Kidney epithelial cell (primary cell): ENCODE measurements at regions not wholly inside any gene's neighbourhood (a gene's known extent, or its start where the extent isn't known, plus 50 kb on each side); places are given as distances from the start of the nearest gene placed in this dataset.
"Not testable (repeated sequence)": the region's sequence is repeated elsewhere in the genome, so short reads cannot be mapped to it uniquely, and the experiment has no call there.

Experiments
- DNase-seq: peaks from one replicate; pipeline ENCODE4 v3.0.0-alpha.2; 2010; ENCODE audit warnings: low read depth
- H3K27me3 ChIP-seq: 2 replicates; pipeline ENCODE4 v1.6.0; 2011; ENCODE audit warnings: low read length; ENCODE audit not compliant: control insufficient read depth, insufficient read depth
- H3K36me3 ChIP-seq: 2 replicates; pipeline ENCODE4 v1.5.1; 2011; ENCODE audit warnings: low read length; ENCODE audit not compliant: control insufficient read depth, insufficient read depth
- H3K4me3 ChIP-seq: 2 replicates; pipeline ENCODE4 v1.5.1; 2011; ENCODE audit warnings: low read depth, mild to moderate bottlenecking, control low read depth, low read length
- TF ChIP-seq, protein P1 (sequence below): IDR thresholded peaks from 2 replicates; pipeline ENCODE4 v1.5.1; 2011; ENCODE audit warnings: mild to moderate bottlenecking, moderate library complexity, low read length, control low read depth, inconsistent platforms; ENCODE audit not compliant: insufficient read depth, poor library complexity, severe bottlenecking

- Histone ChIP-seq H3K36me3 (no peaks in the 10 kb centered on the region), H3K27me3 (no peaks in the 10 kb centered on the region), H3K4me3 (no peak overlapping the region)
- TF ChIP-seq, protein P1, sequence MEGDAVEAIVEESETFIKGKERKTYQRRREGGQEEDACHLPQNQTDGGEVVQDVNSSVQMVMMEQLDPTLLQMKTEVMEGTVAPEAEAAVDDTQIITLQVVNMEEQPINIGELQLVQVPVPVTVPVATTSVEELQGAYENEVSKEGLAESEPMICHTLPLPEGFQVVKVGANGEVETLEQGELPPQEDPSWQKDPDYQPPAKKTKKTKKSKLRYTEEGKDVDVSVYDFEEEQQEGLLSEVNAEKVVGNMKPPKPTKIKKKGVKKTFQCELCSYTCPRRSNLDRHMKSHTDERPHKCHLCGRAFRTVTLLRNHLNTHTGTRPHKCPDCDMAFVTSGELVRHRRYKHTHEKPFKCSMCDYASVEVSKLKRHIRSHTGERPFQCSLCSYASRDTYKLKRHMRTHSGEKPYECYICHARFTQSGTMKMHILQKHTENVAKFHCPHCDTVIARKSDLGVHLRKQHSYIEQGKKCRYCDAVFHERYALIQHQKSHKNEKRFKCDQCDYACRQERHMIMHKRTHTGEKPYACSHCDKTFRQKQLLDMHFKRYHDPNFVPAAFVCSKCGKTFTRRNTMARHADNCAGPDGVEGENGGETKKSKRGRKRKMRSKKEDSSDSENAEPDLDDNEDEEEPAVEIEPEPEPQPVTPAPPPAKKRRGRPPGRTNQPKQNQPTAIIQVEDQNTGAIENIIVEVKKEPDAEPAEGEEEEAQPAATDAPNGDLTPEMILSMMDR: no peak
- no peak for DNase-seq
Measured at GRCh38 chr6:9708600-9708999, 706.3 kb downstream of the TFAP2A start.

DNA sequence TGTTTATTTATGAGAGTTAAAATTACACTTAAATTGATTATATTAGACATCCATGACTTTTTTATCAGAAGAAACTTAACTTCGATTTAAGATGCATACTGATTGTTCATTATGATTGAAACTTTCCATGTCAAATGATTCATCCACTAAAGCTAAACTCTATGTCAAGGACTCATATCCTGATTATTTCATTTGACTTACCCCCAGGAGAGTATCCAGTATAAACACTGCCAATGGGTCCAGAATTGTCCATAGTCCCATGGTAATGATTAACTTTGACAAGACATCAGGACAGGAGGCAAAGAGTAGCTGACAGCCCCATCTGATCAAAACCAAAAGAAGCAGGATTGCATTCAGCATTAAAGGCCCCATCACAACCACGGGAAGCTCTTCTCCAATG, 709.9 kb downstream of the TFAP2A start:
- Histone ChIP-seq H3K36me3 (no peaks in the 10 kb centered on the region), H3K4me3 (no peak overlapping the region), H3K27me3 (no peaks in the 10 kb centered on the region)
- peak; percentile 19 for DNase-seq
- TF ChIP-seq, protein P1: no peak

GRCh38 chr6:9702914-9703313, 712.0 kb downstream of the TFAP2A start:
- H3K36me3 ChIP-seq: no peaks in the 10 kb centered on the region
- TF ChIP-seq, protein P1: no peak
- no peaks in the 10 kb centered on the region for H3K27me3 ChIP-seq
- no peak overlapping the region for H3K4me3 ChIP-seq
- no peak for DNase-seq

DNA sequence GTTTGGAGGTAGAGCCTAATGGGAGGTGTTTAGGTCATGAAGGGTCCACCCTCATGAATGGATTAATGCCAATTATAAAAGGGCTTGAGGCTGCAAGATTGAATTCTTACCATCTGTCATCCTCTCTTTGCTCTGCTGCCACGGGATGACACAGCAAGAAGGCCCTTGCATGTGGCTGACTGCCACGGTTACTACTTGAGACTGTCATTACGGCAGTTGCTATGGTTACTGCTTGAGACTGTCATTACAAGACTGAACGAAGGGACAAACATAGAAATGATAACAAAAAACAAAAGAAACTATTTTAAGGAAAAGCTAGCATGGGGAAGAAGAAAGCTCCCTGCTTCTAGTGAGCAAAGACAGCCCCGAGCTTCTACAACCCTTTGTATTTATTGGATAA, 715.0 kb downstream of the TFAP2A start:
- DNase-seq: no peak
- Histone ChIP-seq H3K27me3 (no peaks in the 10 kb centered on the region), H3K36me3 (no peaks in the 10 kb centered on the region), H3K4me3 (no peak overlapping the region)
- TF ChIP-seq, protein P1: no peak

DNA sequence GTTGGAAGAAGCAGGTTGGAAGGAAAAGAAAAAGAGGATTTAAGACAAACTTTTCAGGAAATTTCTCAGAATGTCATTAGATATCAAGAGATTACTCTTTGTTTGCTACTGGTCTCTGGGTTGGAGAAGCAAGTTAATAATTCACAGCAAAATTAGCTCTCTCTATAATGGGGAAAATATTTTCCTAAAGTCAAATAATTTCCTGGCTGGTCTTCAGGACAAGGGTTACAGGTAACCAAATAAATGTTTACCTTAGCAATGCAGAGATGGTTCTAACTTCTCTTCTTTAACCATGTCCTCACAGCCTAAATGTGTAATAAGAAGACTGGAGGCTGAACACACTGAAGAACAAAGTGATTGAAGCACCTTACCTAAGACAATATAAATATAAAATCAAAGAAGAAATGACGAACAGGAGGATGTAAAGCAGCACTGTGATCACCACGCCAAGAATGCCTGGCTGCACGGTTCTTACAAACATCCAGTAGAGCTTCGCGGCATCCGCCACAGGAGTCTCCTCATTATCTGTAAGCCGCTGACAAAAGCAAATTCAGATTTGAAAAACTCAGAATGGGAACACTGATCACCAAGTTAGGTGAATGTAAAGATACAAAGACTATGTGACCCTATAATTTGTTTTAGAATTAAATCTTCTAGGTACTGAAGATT, 717.5 kb downstream of the TFAP2A start:
- H3K36me3 ChIP-seq: no peaks in the 10 kb centered on the region
- no peaks in the 10 kb centered on the region for H3K27me3 ChIP-seq
- H3K4me3 ChIP-seq: no peak overlapping the region
- DNase-seq: no peak
- TF ChIP-seq, protein P1: no peak

DNA sequence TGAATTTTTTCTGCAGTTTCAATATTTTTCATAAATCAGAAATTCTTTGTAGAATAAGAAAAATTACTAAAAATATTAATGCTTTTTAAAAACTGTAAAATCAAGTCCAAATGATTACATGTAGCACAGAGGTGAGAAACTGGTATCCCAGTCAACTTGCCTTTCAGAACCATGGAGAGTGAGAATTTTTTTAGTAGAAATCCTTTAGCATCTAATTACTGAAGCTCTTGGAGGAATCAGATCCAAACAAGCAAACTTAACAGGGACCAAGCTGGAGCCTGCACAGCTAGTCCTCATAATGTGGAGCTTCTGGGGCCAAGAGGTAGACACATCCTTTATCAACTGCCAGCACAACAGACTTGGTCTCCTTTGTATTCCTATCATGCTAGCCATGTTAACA, 724.5 kb downstream of the TFAP2A start:
- no peaks in the 10 kb centered on the region for H3K36me3 ChIP-seq
- H3K4me3 ChIP-seq: no peak overlapping the region
- DNase-seq: no peak
- no peaks in the 10 kb centered on the region for H3K27me3 ChIP-seq
- TF ChIP-seq, protein P1: no peak

GRCh38 chr6:9680727-9681126, 734.1 kb downstream of the TFAP2A start:
- H3K36me3 ChIP-seq, DNase-seq, H3K4me3 ChIP-seq, H3K27me3 ChIP-seq: not testable (repeated sequence)
